ENCODE measurements at regions not wholly inside any gene's neighbourhood (a gene's known extent, or its start where the extent isn't known, plus 50 kb on each side); places are given as distances from the start of the nearest gene placed in this dataset.

- DNase-seq (ENCODE audit: low spot score) (no peak), ATAC-seq (no peak)
- intact Hi-C loops (cut with DNase I) = loop anchor here (10.0 kb wide), 1 partner anchor 1306 kb away; no protein-coding TSS in a partner anchor
Measured at GRCh38 chr4:33270403-33270802, 2550.2 kb downstream of the PCDH7 start.

GRCh38 chr4:33272722-33273121 is 2552.6 kb downstream of the PCDH7 start:
- intact Hi-C loops (cut with DNase I) = loop anchor here (10.0 kb wide), 1 partner anchor 1308 kb away; no protein-coding TSS in a partner anchor
- no peak for ATAC-seq
- no peak for DNase-seq (ENCODE audit: low spot score)

GRCh38 chr4:33283818-33284217 is 2563.6 kb downstream of the PCDH7 start:
- DNase-seq (ENCODE audit: low spot score) = no peak
- ATAC-seq = no peak
- intact Hi-C loops (cut with DNase I) = no loop called here

- DNase-seq (ENCODE audit: low spot score) (no peak), ATAC-seq (no peak)
- intact Hi-C loops (cut with DNase I) = no loop called here
Measured at GRCh38 chr4:33296876-33297455, 2576.8 kb downstream of the PCDH7 start.

- ATAC-seq (no peak), DNase-seq (ENCODE audit: low spot score) (no peak)
- intact Hi-C loops (cut with DNase I) = no loop called here
Measured at GRCh38 chr4:33302321-33302720, 2582.2 kb downstream of the PCDH7 start.

GRCh38 chr4:33306131-33306530 is 2586.0 kb downstream of the PCDH7 start:
- ATAC-seq (no peak), DNase-seq (ENCODE audit: low spot score) (no peak)
- intact Hi-C loops (cut with DNase I) = no loop called here

- intact Hi-C loops (cut with DNase I) = no loop called here
- DNase-seq (ENCODE audit: low spot score) (no peak), ATAC-seq (no peak)
Measured at GRCh38 chr4:33316033-33316432, 2595.9 kb downstream of the PCDH7 start.

GRCh38 chr4:33316578-33316977 is 2596.4 kb downstream of the PCDH7 start:
- DNase-seq (ENCODE audit: low spot score) (no peak), ATAC-seq (no peak)
- intact Hi-C loops (cut with DNase I) = no loop called here

GRCh38 chr4:33323393-33323792 is 2603.2 kb downstream of the PCDH7 start:
- no peak for DNase-seq (ENCODE audit: low spot score)
- intact Hi-C loops (cut with DNase I) = no loop called here
- ATAC-seq = no peak

GRCh38 chr4:33334416-33334815 is 2614.2 kb downstream of the PCDH7 start:
- intact Hi-C loops (cut with DNase I) = no loop called here
- DNase-seq (ENCODE audit: low spot score) (no peak), ATAC-seq (no peak)

GRCh38 chr4:33339762-33340161 is 2619.6 kb downstream of the PCDH7 start:
- intact Hi-C loops (cut with DNase I) = no loop called here
- ATAC-seq = no peak

GRCh38 chr4:33340168-33340567 is 2620.0 kb downstream of the PCDH7 start:
- no peak for ATAC-seq

More at GRCh38 chr4:33339762-33340161, 2619.6 kb downstream of the PCDH7 start:
- no peak for DNase-seq (ENCODE audit: low spot score)

GRCh38 chr4:33349376-33349775 is 2629.2 kb downstream of the PCDH7 start:
- no peak for ATAC-seq
- intact Hi-C loops (cut with DNase I) = no loop called here

More at GRCh38 chr4:33340168-33340567, 2620.0 kb downstream of the PCDH7 start:
- intact Hi-C loops (cut with DNase I) = no loop called here
- DNase-seq (ENCODE audit: low spot score) = no peak

GRCh38 chr4:33357121-33357520 is 2637.0 kb downstream of the PCDH7 start:
- ATAC-seq (no peak), DNase-seq (ENCODE audit: low spot score) (no peak)
- intact Hi-C loops (cut with DNase I) = no loop called here

More at GRCh38 chr4:33349376-33349775, 2629.2 kb downstream of the PCDH7 start:
- no peak for DNase-seq (ENCODE audit: low spot score)

- intact Hi-C loops (cut with DNase I) = no loop called here
- no peak for ATAC-seq
- DNase-seq (ENCODE audit: low spot score) = no peak
Measured at GRCh38 chr4:33369446-33369845, 2649.3 kb downstream of the PCDH7 start.

- ATAC-seq (no peak), DNase-seq (ENCODE audit: low spot score) (no peak)
- intact Hi-C loops (cut with DNase I) = no loop called here
Measured at GRCh38 chr4:33381816-33382215, 2661.6 kb downstream of the PCDH7 start.

GRCh38 chr4:33386764-33387163 is 2666.6 kb downstream of the PCDH7 start:
- intact Hi-C loops (cut with DNase I) = no loop called here
- no peak for ATAC-seq
- no peak for DNase-seq (ENCODE audit: low spot score)

- no peak for DNase-seq (ENCODE audit: low spot score)
Measured at GRCh38 chr4:33390976-33391375, 2670.8 kb downstream of the PCDH7 start.

GRCh38 chr4:33395731-33396485 is 2675.7 kb downstream of the PCDH7 start:
- DNase-seq (ENCODE audit: low spot score) (no peak), ATAC-seq (no peak)
- intact Hi-C loops (cut with DNase I) = no loop called here

More at GRCh38 chr4:33390976-33391375, 2670.8 kb downstream of the PCDH7 start:
- intact Hi-C loops (cut with DNase I) = no loop called here
- ATAC-seq = no peak

- intact Hi-C loops (cut with DNase I) = no loop called here
- ATAC-seq (no peak), DNase-seq (ENCODE audit: low spot score) (no peak)
Measured at GRCh38 chr4:33400504-33400903, 2680.3 kb downstream of the PCDH7 start.

GRCh38 chr4:33407496-33407895 is 2687.3 kb downstream of the PCDH7 start:
- ATAC-seq = no peak
- intact Hi-C loops (cut with DNase I) = no loop called here
- no peak for DNase-seq (ENCODE audit: low spot score)

Data from sciatic nerve (tissue), 2 donors.